ENCODE measurements at regions not wholly inside any gene's neighbourhood (a gene's known extent, or its start where the extent isn't known, plus 50 kb on each side); places are given as distances from the start of the nearest gene placed in this dataset.

- no peak for TF ChIP-seq CTCF (IDR thresholded peaks at IDR 0.05; ENCODE audit: poor library complexity, severe bottlenecking)
- TF ChIP-seq POLR2AphosphoS5 (IDR thresholded peaks at IDR 0.05): no peak
- no peak for TF ChIP-seq SMC3 (conservative IDR thresholded peaks at IDR 0.05; ENCODE audit: poor library complexity)
Observed at GRCh38 chr4:15244354-15244753, 183.5 kb upstream of the C1QTNF7 start.

All from neural cell (in vitro differentiated cells).